HEK293T (cell line): ENCODE measurements at regions not wholly inside any gene's neighbourhood (a gene's known extent, or its start where the extent isn't known, plus 50 kb on each side); places are given as distances from the start of the nearest gene placed in this dataset.

Experiments used
- CTCF ChIA-PET: fragments of 350-600 bp; formaldehyde crosslinking; extraction: SDS; loops from one replicate; lab custom pipeline; 2021; ENCODE audit warnings: antibody characterized with exemption, inconsistent platforms; lab: Yijun Ruan, JAX
- POLR2A ChIA-PET: fragments of 350-600 bp; formaldehyde crosslinking; extraction: SDS; loops from one replicate; lab custom pipeline; 2020; ENCODE audit warnings: antibody characterized with exemption, inconsistent platforms; lab: Yijun Ruan, JAX
- DNase-seq: peaks from one replicate; pipeline ENCODE4 v3.0.0; 2012; ENCODE audit warnings: mixed read lengths; ENCODE audit errors: extremely low spot score
- ARNT ChIP-seq: fragments of 450-650 bp; IDR thresholded peaks from 2 replicates; pipeline ENCODE4 v1.6.1; 2017; ENCODE audit warnings: mild to moderate bottlenecking
- BHLHE40 ChIP-seq: fragments of 450-650 bp; IDR thresholded peaks from 2 replicates; pipeline ENCODE4 v1.6.1; 2016; ENCODE audit warnings: mild to moderate bottlenecking, moderate library complexity, borderline replicate concordance
- CTBP1 ChIP-seq: fragments of 450-650 bp; IDR thresholded peaks from 2 replicates; pipeline ENCODE4 v1.6.1; 2016; ENCODE audit warnings: borderline replicate concordance
- ELF4 ChIP-seq: fragments of 450-650 bp; IDR thresholded peaks from 2 replicates; pipeline ENCODE4 v1.6.1; 2017; ENCODE audit warnings: antibody characterized with exemption
- FOXA1 ChIP-seq: fragments of 450-650 bp; IDR thresholded peaks from 2 replicates; pipeline ENCODE4 v1.6.1; 2016; ENCODE audit warnings: mild to moderate bottlenecking
- FOXK2 ChIP-seq: fragments of 450-650 bp; IDR thresholded peaks from 2 replicates; pipeline ENCODE4 v1.6.1; 2016; ENCODE audit warnings: mild to moderate bottlenecking
- FOXM1 ChIP-seq: fragments of 450-650 bp; IDR thresholded peaks from 2 replicates; pipeline ENCODE4 v1.6.1; 2017; ENCODE audit warnings: mild to moderate bottlenecking, borderline replicate concordance
- HDGF ChIP-seq: fragments of 450-650 bp; IDR thresholded peaks from 2 replicates; pipeline ENCODE4 v1.6.1; 2017; ENCODE audit warnings: antibody characterized with exemption, borderline replicate concordance
- L3MBTL2 ChIP-seq: fragments of 450-650 bp; conservative IDR thresholded peaks from 2 replicates; pipeline ENCODE4 v1.6.1; 2016; ENCODE audit warnings: mild to moderate bottlenecking
- LEF1 ChIP-seq: fragments of 450-650 bp; IDR thresholded peaks from 2 replicates; pipeline ENCODE4 v1.6.1; 2017; ENCODE audit warnings: mild to moderate bottlenecking, borderline replicate concordance
- NFRKB ChIP-seq: fragments of 450-650 bp; IDR thresholded peaks from 2 replicates; pipeline ENCODE4 v1.6.1; 2016; ENCODE audit warnings: mild to moderate bottlenecking, moderate library complexity
- PKNOX1 ChIP-seq: fragments of 450-650 bp; IDR thresholded peaks from 2 replicates; pipeline ENCODE4 v1.6.1; 2016
- SP1 ChIP-seq: fragments of 450-650 bp; IDR thresholded peaks from 2 replicates; pipeline ENCODE4 v1.6.1; 2017
- SUZ12 ChIP-seq: fragments of 450-650 bp; IDR thresholded peaks from 2 replicates; pipeline ENCODE4 v1.6.1; 2016; ENCODE audit warnings: mild to moderate bottlenecking
- TARDBP ChIP-seq: fragments of 450-650 bp; IDR thresholded peaks from 2 replicates; pipeline ENCODE4 v1.6.1; 2016
- ZNF384 ChIP-seq: fragments of 450-650 bp; IDR thresholded peaks from 2 replicates; pipeline ENCODE4 v1.6.1; 2016

GRCh38 chr15:96255599-96255998 is 74.9 kb upstream of the NR2F2 start:
- POLR2A ChIA-PET: no interaction called here
- no peak for DNase-seq
- no peak for TF ChIP-seq NFRKB
- TF ChIP-seq SUZ12: no peak
- TF ChIP-seq FOXK2: no peak
- no peak for TF ChIP-seq TARDBP
- no peak for TF ChIP-seq SP1
- no peak for TF ChIP-seq L3MBTL2
- no peak for TF ChIP-seq ARNT
- no peak for TF ChIP-seq CTBP1
- TF ChIP-seq PKNOX1: no peak
- TF ChIP-seq FOXM1: no peak
- TF ChIP-seq BHLHE40: no peak
- no peak for TF ChIP-seq HDGF
- no peak for TF ChIP-seq FOXA1
- no peak for TF ChIP-seq LEF1
- CTCF ChIA-PET: interaction anchor here (0.6 kb wide), 1 partner anchor 557 kb away, joined by 3 read pairs; no protein-coding TSS in a partner anchor

DNA sequence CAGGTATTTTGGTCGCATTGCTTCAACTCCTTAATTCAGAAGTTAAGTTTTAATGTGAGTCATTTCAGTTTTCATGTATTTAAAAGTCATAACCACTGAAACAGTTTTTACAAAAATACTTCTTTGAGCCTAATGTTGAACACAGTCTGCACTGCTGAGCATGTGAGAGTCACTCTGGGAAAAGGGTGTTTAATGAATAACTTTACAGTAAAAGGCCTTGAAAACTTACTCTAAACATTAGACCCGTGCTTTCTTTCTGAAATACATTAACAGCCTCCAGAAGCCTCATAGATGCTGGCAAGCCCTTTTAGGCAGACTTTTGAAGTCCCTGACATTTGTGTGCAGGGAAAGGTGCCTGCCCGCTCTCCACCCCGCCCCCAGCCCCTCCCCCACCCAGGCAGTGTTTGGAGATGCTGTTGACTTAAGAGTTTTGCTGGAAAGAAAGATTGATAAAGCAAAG is 68.9 kb upstream of the NR2F2 start:
- POLR2A ChIA-PET: no interaction called here
- TF ChIP-seq NFRKB (no peak), FOXM1 (no peak), HDGF (no peak), FOXA1 (no peak), ARNT (no peak), BHLHE40 (no peak), SUZ12 (no peak), SP1 (no peak), CTBP1 (no peak), L3MBTL2 (no peak), ELF4 (no peak), TARDBP (no peak), ZNF384 (no peak)
- DNase-seq: no peak
- CTCF ChIA-PET: no interaction called here

DNA sequence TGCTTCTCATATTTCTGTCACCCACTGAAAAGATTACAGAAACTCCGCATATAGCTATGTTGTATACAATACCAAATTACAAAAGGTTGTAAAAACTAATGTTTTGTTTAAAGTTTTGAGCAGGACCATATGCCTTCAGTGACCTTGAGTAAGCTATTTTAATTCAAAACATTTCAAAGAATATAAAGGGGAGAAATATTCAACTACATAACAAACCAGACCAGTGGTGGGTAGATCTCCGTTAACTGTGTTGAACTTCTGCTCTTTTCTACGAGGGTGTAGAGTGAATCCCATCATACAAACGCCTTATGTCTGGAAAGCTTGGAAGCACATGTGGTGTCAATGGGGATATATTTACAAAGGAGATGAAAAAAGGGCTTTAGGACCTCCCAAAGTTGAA is 68.4 kb upstream of the NR2F2 start:
- CTCF ChIA-PET: no interaction called here
- DNase-seq: no peak
- POLR2A ChIA-PET: no interaction called here
- TF ChIP-seq FOXK2 (no peak), NFRKB (no peak), CTBP1 (no peak), TARDBP (no peak), ELF4 (no peak), L3MBTL2 (no peak), FOXA1 (no peak), ARNT (no peak), PKNOX1 (no peak), HDGF (no peak), SP1 (no peak), FOXM1 (no peak), SUZ12 (no peak), BHLHE40 (no peak), LEF1 (no peak)

- POLR2A ChIA-PET: no interaction called here
- CTCF ChIA-PET: no interaction called here
- DNase-seq: no peak
- TF ChIP-seq ARNT (no peak), ELF4 (no peak), FOXM1 (no peak), FOXK2 (no peak), HDGF (no peak)
Measured at GRCh38 chr15:96262549-96263489, 67.7 kb upstream of the NR2F2 start.

DNA sequence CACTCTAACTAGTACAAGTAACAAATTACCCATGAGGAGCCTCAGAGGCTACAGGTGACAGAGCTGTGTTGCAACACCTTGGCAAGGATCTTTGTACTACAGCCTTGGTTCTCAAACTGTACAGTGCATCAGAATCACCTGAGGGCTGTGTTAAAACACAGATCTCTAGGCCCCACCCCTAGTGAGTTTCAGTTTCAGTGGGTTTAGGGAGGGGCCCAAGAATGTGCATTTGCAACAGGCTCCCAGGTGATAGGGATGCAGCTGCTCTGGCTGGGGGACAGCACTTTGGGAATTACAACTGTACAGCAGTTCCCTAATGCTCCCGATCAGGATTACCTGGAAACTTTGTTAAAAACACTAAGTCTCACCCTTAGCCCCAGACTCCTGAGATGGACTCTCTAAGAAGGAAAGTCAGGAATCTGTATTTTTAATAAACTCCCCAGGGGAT is 66.1 kb upstream of the NR2F2 start:
- no peak for TF ChIP-seq SUZ12
- no peak for TF ChIP-seq HDGF
- no peak for TF ChIP-seq CTBP1
- no peak for TF ChIP-seq ELF4
- no peak for TF ChIP-seq SP1
- TF ChIP-seq NFRKB: no peak
- TF ChIP-seq ZNF384: no peak
- no peak for TF ChIP-seq TARDBP
- TF ChIP-seq PKNOX1: no peak
- no peak for TF ChIP-seq L3MBTL2
- no peak for TF ChIP-seq ARNT
- no peak for TF ChIP-seq FOXM1
- TF ChIP-seq BHLHE40: no peak
- no peak for DNase-seq
- CTCF ChIA-PET: interaction anchor here (0.6 kb wide), 2 partner anchors 22 to 545 kb away, joined by 3 to 4 read pairs; no protein-coding TSS in a partner anchor
- POLR2A ChIA-PET: interaction anchor here (1.2 kb wide), 1 partner anchor 9 kb away, joined by 3 read pairs; no protein-coding TSS in a partner anchor
